ENCODE measurements at regions not wholly inside any gene's neighbourhood (a gene's known extent, or its start where the extent isn't known, plus 50 kb on each side); places are given as distances from the start of the nearest gene placed in this dataset.

DNA sequence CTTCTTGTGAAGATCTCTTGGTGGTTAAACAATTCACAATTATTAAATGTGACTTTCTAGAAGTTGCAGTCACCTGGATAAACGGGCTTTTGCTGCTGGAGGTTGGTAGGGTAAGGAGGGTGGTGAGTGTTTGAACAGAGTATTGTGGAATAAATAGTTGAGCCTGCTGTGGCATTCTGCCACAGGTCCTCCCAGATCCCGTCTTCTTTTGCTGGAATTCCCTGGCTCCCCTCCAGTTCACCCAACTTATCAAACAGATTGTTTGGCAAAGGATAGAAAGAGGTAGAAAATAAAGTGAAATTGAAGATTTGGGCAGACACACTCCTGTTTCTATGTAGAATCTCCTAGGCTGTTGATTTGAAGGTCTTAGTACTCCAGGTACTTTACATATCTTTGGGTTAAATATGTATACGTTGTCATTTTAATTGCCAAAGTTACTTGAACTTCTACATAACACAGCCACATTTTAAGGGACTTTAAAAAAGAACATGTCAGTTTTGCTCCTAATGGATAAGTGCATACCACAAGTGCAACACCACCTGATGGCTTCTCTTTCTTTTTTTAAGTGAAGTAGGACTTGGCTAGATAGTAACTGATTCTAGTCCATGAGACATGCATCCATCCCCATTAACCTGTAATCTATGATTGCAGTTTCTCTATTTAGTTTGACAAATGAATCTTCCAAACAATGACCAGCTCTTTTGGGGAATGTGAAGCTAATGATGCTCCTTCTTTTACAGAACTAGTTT, 83.0 kb downstream of the ARL4A start:
- H3K4me3 ChIP-seq (ENCODE audit: low read depth, poor library complexity, severe bottlenecking): no peak overlapping the region
- no peak for DNase-seq (ENCODE audit: low spot score in 2 of 2)
- 23% methylated on average over 3 of the region's 3 CpGs for WGBS, 2 donors
- TF ChIP-seq POLR2A (IDR thresholded peaks at IDR 0.05): no peak
- TF ChIP-seq, protein P1, sequence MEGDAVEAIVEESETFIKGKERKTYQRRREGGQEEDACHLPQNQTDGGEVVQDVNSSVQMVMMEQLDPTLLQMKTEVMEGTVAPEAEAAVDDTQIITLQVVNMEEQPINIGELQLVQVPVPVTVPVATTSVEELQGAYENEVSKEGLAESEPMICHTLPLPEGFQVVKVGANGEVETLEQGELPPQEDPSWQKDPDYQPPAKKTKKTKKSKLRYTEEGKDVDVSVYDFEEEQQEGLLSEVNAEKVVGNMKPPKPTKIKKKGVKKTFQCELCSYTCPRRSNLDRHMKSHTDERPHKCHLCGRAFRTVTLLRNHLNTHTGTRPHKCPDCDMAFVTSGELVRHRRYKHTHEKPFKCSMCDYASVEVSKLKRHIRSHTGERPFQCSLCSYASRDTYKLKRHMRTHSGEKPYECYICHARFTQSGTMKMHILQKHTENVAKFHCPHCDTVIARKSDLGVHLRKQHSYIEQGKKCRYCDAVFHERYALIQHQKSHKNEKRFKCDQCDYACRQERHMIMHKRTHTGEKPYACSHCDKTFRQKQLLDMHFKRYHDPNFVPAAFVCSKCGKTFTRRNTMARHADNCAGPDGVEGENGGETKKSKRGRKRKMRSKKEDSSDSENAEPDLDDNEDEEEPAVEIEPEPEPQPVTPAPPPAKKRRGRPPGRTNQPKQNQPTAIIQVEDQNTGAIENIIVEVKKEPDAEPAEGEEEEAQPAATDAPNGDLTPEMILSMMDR (IDR thresholded peaks at IDR 0.05): no peak
- intact Hi-C loops (cut with DNase I; ENCODE audit: low total_unique reads): no loop called here

DNA sequence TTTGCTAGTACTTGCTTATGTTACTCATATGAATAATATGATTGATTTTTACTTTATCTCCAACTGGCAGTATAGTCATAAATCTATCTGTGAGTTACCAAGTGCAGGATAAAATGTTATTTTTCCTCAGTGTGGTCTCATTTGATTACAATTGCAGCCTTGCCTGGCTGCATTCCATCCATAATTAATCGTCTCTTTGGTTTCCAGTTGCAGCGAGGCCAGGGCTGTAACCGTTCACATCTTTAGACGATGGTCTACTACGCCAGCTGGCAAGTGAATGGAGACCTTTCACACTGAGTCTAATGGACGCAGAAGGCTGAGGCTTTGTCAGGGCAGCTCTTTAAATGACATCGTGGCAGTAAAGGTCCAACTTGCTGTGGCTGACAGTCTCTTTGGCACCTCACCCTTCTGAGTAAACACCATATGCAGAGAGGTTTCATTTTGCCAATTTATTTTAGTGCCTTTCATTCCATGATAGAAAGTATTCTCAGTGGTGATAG, 84.0 kb downstream of the ARL4A start:
- TF ChIP-seq, protein P1 (IDR thresholded peaks at IDR 0.05): no peak
- TF ChIP-seq POLR2A (IDR thresholded peaks at IDR 0.05): no peak
- no peak overlapping the region for H3K4me3 ChIP-seq (ENCODE audit: low read depth, poor library complexity, severe bottlenecking)
- WGBS, 2 donors: 2 to 10% methylated on average over 7 of the region's 7 CpGs
- intact Hi-C loops (cut with DNase I; ENCODE audit: low total_unique reads): no loop called here
- no peak for DNase-seq (ENCODE audit: low spot score in 2 of 2)

DNA sequence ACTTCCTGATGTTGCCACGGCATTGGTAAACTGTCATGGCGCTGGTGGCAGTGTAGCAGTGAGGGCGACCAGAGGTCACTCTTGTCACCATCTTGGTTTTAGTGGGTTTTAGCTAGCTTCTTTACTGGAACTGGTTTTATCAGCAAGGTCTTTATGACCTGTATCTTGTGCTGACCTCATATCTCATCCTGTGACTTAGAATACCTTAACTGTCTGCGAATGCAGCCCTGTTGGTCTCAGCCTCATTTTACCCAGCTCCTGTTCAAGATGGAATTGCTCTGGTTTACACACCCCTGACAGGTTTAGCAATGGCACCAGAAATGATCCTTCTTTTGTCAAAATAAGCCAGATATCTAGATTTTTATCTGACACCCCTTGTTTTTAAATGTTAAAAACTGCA, 85.3 kb downstream of the ARL4A start:
- DNase-seq (ENCODE audit: low spot score in 2 of 2): no peak
- 97 to 100% methylated on average over 4 of the region's 4 CpGs for WGBS, 2 donors
- TF ChIP-seq POLR2A (IDR thresholded peaks at IDR 0.05): no peak
- TF ChIP-seq, protein P1 (IDR thresholded peaks at IDR 0.05): no peak
- intact Hi-C loops (cut with DNase I; ENCODE audit: low total_unique reads): no loop called here
- no peak overlapping the region for H3K4me3 ChIP-seq (ENCODE audit: low read depth, poor library complexity, severe bottlenecking)

DNA sequence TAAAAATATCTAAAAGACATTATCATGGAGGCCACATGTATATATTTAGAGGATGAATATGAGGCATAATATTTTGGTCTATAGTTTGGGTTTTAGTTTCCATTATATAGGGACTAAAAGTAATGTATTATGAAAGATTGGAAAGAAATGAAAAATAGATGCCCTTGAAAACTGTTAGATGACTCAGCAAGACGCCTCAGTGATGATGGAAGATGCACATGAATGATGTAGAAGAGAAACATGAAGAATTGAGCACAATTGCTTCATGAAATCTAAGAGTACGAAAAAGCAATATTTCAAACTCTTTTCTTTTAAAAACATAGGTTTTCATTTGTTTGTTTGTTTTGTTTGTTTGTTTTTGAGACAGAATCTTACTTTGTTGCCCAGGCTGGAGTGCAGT, 89.8 kb downstream of the ARL4A start:
- TF ChIP-seq, protein P1 (IDR thresholded peaks at IDR 0.05): no peak
- TF ChIP-seq POLR2A (IDR thresholded peaks at IDR 0.05): no peak
- WGBS, 2 donors: 94% methylated on average over 2 of the region's 2 CpGs
- no peak for DNase-seq (ENCODE audit: low spot score in 2 of 2)
- no peak overlapping the region for H3K4me3 ChIP-seq (ENCODE audit: low read depth, poor library complexity, severe bottlenecking)
- intact Hi-C loops (cut with DNase I; ENCODE audit: low total_unique reads): no loop called here

DNA sequence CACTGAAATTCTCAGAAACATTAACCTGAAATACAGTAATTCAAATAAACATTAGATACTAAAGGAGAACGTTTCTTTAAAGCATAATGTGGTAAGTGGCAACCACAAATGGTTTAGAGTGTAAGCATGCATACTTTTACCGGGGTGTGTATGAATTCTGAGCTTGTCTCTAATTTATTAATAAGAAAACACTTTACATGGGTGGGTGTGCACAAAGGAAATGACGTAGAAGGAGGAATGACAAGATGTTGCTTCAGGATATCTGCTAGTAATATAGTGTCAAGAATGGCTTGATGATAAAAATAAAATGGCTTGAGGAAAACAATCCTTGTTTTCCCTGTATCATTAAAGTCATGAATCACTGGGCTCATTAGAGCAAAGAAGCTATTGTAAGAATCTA, 92.5 kb downstream of the ARL4A start:
- H3K4me3 ChIP-seq (ENCODE audit: low read depth, poor library complexity, severe bottlenecking): no peak overlapping the region
- no peak for TF ChIP-seq POLR2A (IDR thresholded peaks at IDR 0.05)
- TF ChIP-seq, protein P1 (IDR thresholded peaks at IDR 0.05): no peak
- intact Hi-C loops (cut with DNase I; ENCODE audit: low total_unique reads): no loop called here
- 64 to 65% methylated on average over 3 of the region's 3 CpGs for WGBS, 2 donors
- no peak for DNase-seq (ENCODE audit: low spot score in 2 of 2)
